ENCODE measurements at regions not wholly inside any gene's neighbourhood (a gene's known extent, or its start where the extent isn't known, plus 50 kb on each side); places are given as distances from the start of the nearest gene placed in this dataset.

DNA sequence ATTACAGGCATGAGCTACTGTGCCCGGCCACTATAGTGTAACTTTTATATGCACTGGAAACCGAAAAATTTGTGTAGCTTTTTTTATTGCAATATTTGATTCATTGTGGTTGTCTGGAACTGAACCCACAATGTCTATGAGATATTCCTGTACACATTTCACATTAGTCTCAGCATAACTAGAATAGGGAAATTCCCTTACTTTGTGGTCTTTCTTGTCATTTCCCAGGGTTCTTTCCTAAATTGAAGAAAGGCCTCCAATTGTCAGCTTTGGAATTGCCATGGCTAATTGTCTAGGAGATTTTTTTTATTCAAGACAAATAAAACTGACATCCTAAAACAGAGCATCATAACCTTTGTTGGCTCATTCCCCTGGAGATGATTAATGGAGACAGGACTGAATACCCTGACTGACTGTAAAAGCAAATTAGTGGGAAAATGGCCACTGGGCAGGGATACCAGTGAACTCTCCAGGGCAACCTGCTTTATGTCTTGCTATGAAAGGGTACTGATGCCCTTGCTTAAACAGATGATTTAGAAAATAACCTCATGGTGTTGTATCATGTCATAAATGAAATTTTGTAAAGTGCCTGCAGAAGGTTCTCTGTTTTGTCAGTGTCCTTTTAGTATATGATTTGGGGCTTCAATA is 576.9 kb downstream of the RFPL4B start:
- Histone ChIP-seq H3K4me3 (ENCODE audit: low read depth, low read length) (no peak overlapping the region), H3K27me3 (replicated peaks) (no peaks in the 10 kb centered on the region), H3K27ac (no peak overlapping the region), H3K36me3 (replicated peaks) (no peaks in the 10 kb centered on the region)
- in situ Hi-C loops (cut with HindIII; ENCODE audit: low pct_ligation_motif_present, low sequenced_read_pairs), result no loop called here
- DNase-seq, result no peak
- TF ChIP-seq, protein P1, sequence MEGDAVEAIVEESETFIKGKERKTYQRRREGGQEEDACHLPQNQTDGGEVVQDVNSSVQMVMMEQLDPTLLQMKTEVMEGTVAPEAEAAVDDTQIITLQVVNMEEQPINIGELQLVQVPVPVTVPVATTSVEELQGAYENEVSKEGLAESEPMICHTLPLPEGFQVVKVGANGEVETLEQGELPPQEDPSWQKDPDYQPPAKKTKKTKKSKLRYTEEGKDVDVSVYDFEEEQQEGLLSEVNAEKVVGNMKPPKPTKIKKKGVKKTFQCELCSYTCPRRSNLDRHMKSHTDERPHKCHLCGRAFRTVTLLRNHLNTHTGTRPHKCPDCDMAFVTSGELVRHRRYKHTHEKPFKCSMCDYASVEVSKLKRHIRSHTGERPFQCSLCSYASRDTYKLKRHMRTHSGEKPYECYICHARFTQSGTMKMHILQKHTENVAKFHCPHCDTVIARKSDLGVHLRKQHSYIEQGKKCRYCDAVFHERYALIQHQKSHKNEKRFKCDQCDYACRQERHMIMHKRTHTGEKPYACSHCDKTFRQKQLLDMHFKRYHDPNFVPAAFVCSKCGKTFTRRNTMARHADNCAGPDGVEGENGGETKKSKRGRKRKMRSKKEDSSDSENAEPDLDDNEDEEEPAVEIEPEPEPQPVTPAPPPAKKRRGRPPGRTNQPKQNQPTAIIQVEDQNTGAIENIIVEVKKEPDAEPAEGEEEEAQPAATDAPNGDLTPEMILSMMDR (IDR thresholded peaks at IDR 0.05; ENCODE audit: low read depth, low read length, missing control alignments), result no peak

DNA sequence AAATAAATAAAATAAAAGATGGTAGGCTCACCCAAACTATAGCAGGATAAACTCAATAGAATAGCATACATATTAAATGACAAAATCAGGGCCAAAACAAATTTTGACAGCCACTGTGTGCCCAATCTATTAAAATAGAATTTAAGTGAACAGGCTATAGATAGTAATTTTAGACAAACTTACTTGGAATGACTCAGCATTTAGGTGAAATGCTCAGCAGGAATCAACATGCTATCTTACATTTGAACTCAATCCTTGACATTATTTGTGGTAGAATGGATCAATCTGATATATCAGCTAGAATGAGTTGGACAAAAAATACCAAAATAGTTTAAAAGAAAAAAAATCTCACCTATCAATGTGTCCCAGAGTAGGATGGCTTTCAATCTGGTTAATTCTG is 578.6 kb downstream of the RFPL4B start:
- Histone ChIP-seq H3K4me3 (ENCODE audit: low read depth, low read length) (no peak overlapping the region), H3K27ac (no peak overlapping the region), H3K36me3 (replicated peaks) (no peaks in the 10 kb centered on the region), H3K27me3 (replicated peaks) (no peaks in the 10 kb centered on the region)
- TF ChIP-seq, protein P1 (IDR thresholded peaks at IDR 0.05; ENCODE audit: low read depth, low read length, missing control alignments), result no peak
- in situ Hi-C loops (cut with HindIII; ENCODE audit: low pct_ligation_motif_present, low sequenced_read_pairs), result no loop called here
- DNase-seq, result no peak

DNA sequence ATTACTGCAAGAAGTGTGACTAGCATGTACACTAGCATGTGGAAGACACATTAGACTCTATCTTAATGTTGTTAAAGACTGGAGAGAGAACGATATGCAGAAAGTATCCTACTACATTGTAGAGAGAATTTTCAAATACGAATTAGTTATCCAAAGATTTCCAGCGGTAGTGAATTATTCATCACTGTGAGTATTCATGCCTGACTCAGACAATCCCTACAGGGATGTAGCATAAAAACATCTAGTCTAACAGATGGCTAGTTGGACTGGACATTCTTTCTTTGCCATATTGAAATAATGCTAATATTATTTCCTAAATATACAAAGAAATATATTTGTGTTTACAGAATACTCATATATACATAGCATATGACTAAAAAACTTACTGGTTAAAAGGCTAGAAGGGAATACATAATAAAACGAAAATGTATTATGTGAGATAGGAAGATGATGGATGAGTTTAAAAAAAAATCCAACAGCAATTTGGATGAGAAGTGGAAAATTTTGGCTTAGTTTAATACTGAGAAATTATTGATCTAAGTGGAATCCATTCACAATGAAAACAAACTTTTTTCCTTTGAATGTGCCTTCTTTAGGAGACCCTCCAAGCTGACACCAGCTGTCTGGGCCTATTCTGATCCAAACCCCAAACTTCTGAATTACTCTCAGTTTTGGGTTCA is 580.7 kb downstream of the RFPL4B start:
- H3K27me3 ChIP-seq (replicated peaks), result no peaks in the 10 kb centered on the region
- in situ Hi-C loops (cut with HindIII; ENCODE audit: low pct_ligation_motif_present, low sequenced_read_pairs), result no loop called here
- H3K4me3 ChIP-seq (ENCODE audit: low read depth, low read length), result no peak overlapping the region
- TF ChIP-seq, protein P1 (IDR thresholded peaks at IDR 0.05; ENCODE audit: low read depth, low read length, missing control alignments), result no peak
- no peak for DNase-seq
- H3K27ac ChIP-seq, result no peak overlapping the region
- H3K36me3 ChIP-seq (replicated peaks), result no peaks in the 10 kb centered on the region

DNA sequence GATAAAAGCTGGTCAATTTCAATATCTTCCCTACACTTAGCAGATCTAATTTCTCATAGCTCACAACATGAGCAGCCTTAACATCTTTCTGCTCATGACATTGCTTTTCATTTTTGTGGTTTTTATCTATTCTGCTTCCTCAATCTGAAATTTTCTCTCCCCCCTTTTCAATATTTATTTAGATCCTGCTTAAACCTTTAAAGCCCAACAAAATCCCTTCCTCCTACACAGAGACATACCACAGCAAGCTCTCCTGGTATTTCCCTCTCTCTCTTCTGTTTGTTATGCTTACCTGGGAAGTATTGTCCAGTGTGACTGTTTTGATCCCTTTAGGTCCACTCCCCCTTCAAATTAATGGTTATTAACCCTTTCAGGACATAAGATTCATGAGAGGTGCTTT is 582.5 kb downstream of the RFPL4B start:
- H3K4me3 ChIP-seq (ENCODE audit: low read depth, low read length), result no peak overlapping the region
- H3K27ac ChIP-seq, result no peak overlapping the region
- no peaks in the 10 kb centered on the region for H3K36me3 ChIP-seq (replicated peaks)
- TF ChIP-seq, protein P1 (IDR thresholded peaks at IDR 0.05; ENCODE audit: low read depth, low read length, missing control alignments), result no peak
- no peaks in the 10 kb centered on the region for H3K27me3 ChIP-seq (replicated peaks)
- DNase-seq, result no peak
- in situ Hi-C loops (cut with HindIII; ENCODE audit: low pct_ligation_motif_present, low sequenced_read_pairs), result no loop called here

DNA sequence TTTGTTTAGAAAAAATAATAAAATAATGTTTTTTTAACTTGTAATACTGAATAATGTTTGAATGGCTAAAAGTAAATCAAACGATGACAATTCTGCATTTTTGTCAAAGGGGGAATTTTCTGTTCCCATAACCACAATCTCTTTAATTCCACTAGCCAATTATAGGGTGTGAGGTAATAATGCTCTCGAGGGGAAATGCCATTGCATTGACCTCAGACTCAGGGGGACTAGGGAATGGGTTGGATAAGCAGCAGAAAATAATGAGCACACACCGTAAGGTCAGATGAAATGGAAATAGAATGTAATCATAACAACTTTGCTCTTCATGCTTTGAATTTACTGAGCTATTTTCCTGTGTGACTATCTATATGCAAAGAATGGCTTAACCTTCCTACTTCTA is 584.7 kb downstream of the RFPL4B start:
- no peaks in the 10 kb centered on the region for H3K36me3 ChIP-seq (replicated peaks)
- H3K27ac ChIP-seq, result no peak overlapping the region
- in situ Hi-C loops (cut with HindIII; ENCODE audit: low pct_ligation_motif_present, low sequenced_read_pairs), result no loop called here
- H3K4me3 ChIP-seq (ENCODE audit: low read depth, low read length), result no peak overlapping the region
- TF ChIP-seq, protein P1 (IDR thresholded peaks at IDR 0.05; ENCODE audit: low read depth, low read length, missing control alignments), result no peak
- no peaks in the 10 kb centered on the region for H3K27me3 ChIP-seq (replicated peaks)
- peak; percentile 43 for DNase-seq
